K562 (cell line): ENCODE measurements at regions not wholly inside any gene's neighbourhood (a gene's known extent, or its start where the extent isn't known, plus 50 kb on each side); places are given as distances from the start of the nearest gene placed in this dataset.
A peak's percentile ranks its signal among the peaks of the same experiment; 100 is the strongest.

Source experiments
- ATAC-seq: fragments of 200-7000 bp; cut with Tn5 transposase; 3 replicates; pipeline ENCODE4 v1.9.1; 2020; ENCODE audit warnings: moderate library complexity
- BruUV-seq: library from RNA; stranded (reverse); fragments of 400-500 nt; replicated peaks from 2 replicates; lab custom pipeline; 2021; lab: Mats Ljungman, UMichigan
- CTCF ChIA-PET: fragments of 300-600 bp; formaldehyde crosslinking; extraction: SDS; loops from one replicate; lab custom pipeline; 2021; ENCODE audit warnings: low intra/inter-chr PET ratio; lab: Yijun Ruan, JAX
- POLR2A ChIA-PET: fragments of 300-600, 350-650 bp; sonication (Branson Sonifier 250); formaldehyde crosslinking; extraction: SDS; loops from one replicate; lab custom pipeline; 2021; ENCODE audit warnings: antibody characterized with exemption, inconsistent platforms; lab: Yijun Ruan, JAX
- DNase-seq, 4 experiments: peaks; one replicate each; pipeline versions ENCODE4 v3.0.0 to v3.0.0-alpha.2; 2011 to 2018; ENCODE audit warnings: low spot score in 3 of 4, mixed read lengths in 3 of 4; ENCODE audit errors: extremely low read depth in 1 of 4
- FAIRE-seq: peaks from 2 replicates; lab custom pipeline; 2011; peaks lifted over from hg19 to GRCh38; lab: Jason Lieb, UNC
- H2AFZ ChIP-seq: 2 replicates; pipeline ENCODE4 v1.6.0; 2011; ENCODE audit warnings: low read depth, low read length, control low read depth, inconsistent platforms
- H3K27ac ChIP-seq: fragments of 200-600 bp; 3 replicates; pipeline ENCODE4 v1.8.0; 2011; ENCODE audit warnings: low read depth, mild to moderate bottlenecking, control low read depth, inconsistent platforms, low read length, moderate library complexity, mixed read lengths; ENCODE audit errors: extremely low read depth
- H3K27me3 ChIP-seq, 2 experiments: fragments of 300-600 bp in 1 of 2; 2 replicates in 1 of 2; 3 replicates in 1 of 2; pipeline versions ENCODE4 v1.6.0 to v1.8.0; 2011; ENCODE audit warnings: inconsistent platforms in 2 of 2, low read length in 2 of 2, mild to moderate bottlenecking in 1 of 2, mixed read lengths in 1 of 2, moderate library complexity in 1 of 2; ENCODE audit not compliant: control insufficient read depth in 2 of 2, insufficient read depth in 2 of 2
- H3K36me3 ChIP-seq: fragments of 300-600 bp; 3 replicates; pipeline ENCODE4 v1.8.0; 2011; ENCODE audit warnings: mild to moderate bottlenecking, low read length, inconsistent platforms; ENCODE audit not compliant: control insufficient read depth, insufficient read depth
- H3K4me1 ChIP-seq, 2 experiments: fragments of 200-600 bp in 1 of 2; replicated peaks in 1 of 2; 2 replicates in 1 of 2; 3 replicates in 1 of 2; pipeline versions ENCODE4 v1.5.1 to v1.8.0; 2011; ENCODE audit warnings: inconsistent platforms in 2 of 2, low read length in 2 of 2, mild to moderate bottlenecking in 1 of 2, mixed read lengths in 1 of 2, moderate library complexity in 1 of 2; ENCODE audit not compliant: control insufficient read depth in 2 of 2, insufficient read depth in 2 of 2
- H3K4me2 ChIP-seq: 2 replicates; pipeline ENCODE4 v1.6.1; 2011; ENCODE audit warnings: low read length, control low read depth, inconsistent platforms, mixed read lengths; ENCODE audit not compliant: insufficient read depth
- H3K4me3 ChIP-seq: fragments of 200-600 bp; sonication (generic), shearing (Covaris generic); 2 replicates; pipeline ENCODE4 v1.5.1; 2016; ENCODE audit warnings: control low read depth, inconsistent platforms
- H3K79me2 ChIP-seq: fragments of 200-600 bp; 3 replicates; pipeline ENCODE4 v1.8.0; 2011; ENCODE audit warnings: low read length, inconsistent platforms; ENCODE audit not compliant: control insufficient read depth, insufficient read depth
- H3K9ac ChIP-seq, 2 experiments: 2 replicates each; pipeline versions ENCODE4 v1.6.0 to v1.6.1; 2011; ENCODE audit warnings: low read depth in 2 of 2, low read length in 2 of 2, control low read depth in 1 of 2, inconsistent platforms in 1 of 2, mild to moderate bottlenecking in 1 of 2, mixed read lengths in 1 of 2; ENCODE audit not compliant: insufficient read depth in 1 of 2
- H3K9me1 ChIP-seq: one replicate; pipeline ENCODE4 v1.6.0; 2011; ENCODE audit warnings: inconsistent platforms, mild to moderate bottlenecking, low read length, moderate library complexity; ENCODE audit not compliant: control insufficient read depth, insufficient read depth
- H3K9me3 ChIP-seq: replicated peaks from 2 replicates; pipeline ENCODE4 v1.5.1; 2011; ENCODE audit warnings: low read depth, low read length, inconsistent platforms; ENCODE audit not compliant: control insufficient read depth, insufficient read depth
- H4K20me1 ChIP-seq: replicated peaks from 2 replicates; pipeline ENCODE4 v1.6.1; 2011; ENCODE audit warnings: low read length, inconsistent platforms, mixed read lengths; ENCODE audit not compliant: control insufficient read depth, insufficient read depth
- BRD9 ChIP-seq: fragments of 450-650 bp; IDR thresholded peaks from 2 replicates; pipeline ENCODE4 v1.6.1; 2018; ENCODE audit warnings: low read depth; ENCODE audit not compliant: partially characterized antibody
- CBFA2T3 ChIP-seq: fragments of 450-650 bp; IDR thresholded peaks from 2 replicates; pipeline ENCODE4 v1.6.1; 2017
- EGR1 ChIP-seq: fragments of 450-650 bp; conservative IDR thresholded peaks from 2 replicates; pipeline ENCODE4 v1.6.1; 2017; ENCODE audit warnings: mild to moderate bottlenecking
- GABPB1 ChIP-seq: sonication (generic); formaldehyde crosslinking; IDR thresholded peaks from 2 replicates; pipeline ENCODE4 v1.8.0; 2022; ENCODE audit warnings: mild to moderate bottlenecking, missing genetic modification reagents
- KDM1A ChIP-seq, 2 experiments: fragments of 450-650 bp; IDR thresholded peaks; 2 replicates each; pipeline ENCODE4 v1.6.1; 2016; ENCODE audit warnings: mild to moderate bottlenecking in 2 of 2
- RBM25 ChIP-seq: fragments of 200-400 bp; formaldehyde crosslinking; IDR thresholded peaks from 2 replicates; pipeline ENCODE4 v1.6.1; 2018; ENCODE audit warnings: low read length, low read depth, moderate library complexity; ENCODE audit not compliant: severe bottlenecking
- SRSF3 ChIP-seq: fragments of 200-400 bp; formaldehyde crosslinking; IDR thresholded peaks from 2 replicates; pipeline ENCODE4 v1.6.1; 2016; ENCODE audit warnings: mild to moderate bottlenecking, low read length, moderate library complexity; ENCODE audit not compliant: insufficient read depth
- TCF3 ChIP-seq: sonication (generic); formaldehyde crosslinking; IDR thresholded peaks from 2 replicates; pipeline ENCODE4 v1.4.0; 2020; ENCODE audit warnings: mild to moderate bottlenecking, missing genetic modification reagents
- TOE1 ChIP-seq, 2 experiments: fragments of 450-650 bp in 1 of 2; sonication (generic) in 1 of 2; formaldehyde crosslinking in 1 of 2; IDR thresholded peaks; 2 replicates each; pipeline versions ENCODE4 v1.7.1 to v1.8.0; 2016 to 2022; ENCODE audit warnings: borderline replicate concordance in 2 of 2, mild to moderate bottlenecking in 2 of 2, antibody characterized with exemption in 1 of 2, inconsistent platforms in 1 of 2, low read depth in 1 of 2, missing genetic modification reagents in 1 of 2, moderate library complexity in 1 of 2
- ZFPM2 ChIP-seq: fragments of 250-450 bp; sonication (Bioruptor Pico); IDR thresholded peaks from 2 replicates; pipeline ENCODE4 v1.5.1; 2022; ENCODE audit warnings: mild to moderate bottlenecking
- WGBS: fragments of 100-300 bp; shearing (Covaris generic); methylation state at CpG from one replicate; pipeline ENCODE4 v1.1.6; 2016; ENCODE audit warnings: low coverage, mixed read lengths; ENCODE audit not compliant: insufficient coverage; ENCODE audit errors: missing lambda C conversion rate; 5-methylcytosine and 5-hydroxymethylcytosine counted together
- in situ Hi-C: fragments of 300-500 bp; cut with MboI; formaldehyde crosslinking; loops from 4 replicates; pipeline ENCODE4 v1.15.0; 2018; ENCODE audit warnings: inconsistent platforms, mixed read lengths
- intact Hi-C: fragments of 100-400 bp; cut with micrococcal nuclease; formaldehyde crosslinking; loops from 2 replicates; pipeline ENCODE4 v1.14.2; 2022
- TF ChIP-seq, protein P1 (sequence below): sonication (generic); formaldehyde crosslinking; IDR thresholded peaks from 2 replicates; pipeline ENCODE4 v1.8.0; 2022; ENCODE audit warnings: mild to moderate bottlenecking, missing genetic modification reagents
- TF ChIP-seq, protein P2 (sequence below): sonication (generic); formaldehyde crosslinking; IDR thresholded peaks from 2 replicates; pipeline ENCODE4 v1.8.0; 2022; ENCODE audit warnings: mild to moderate bottlenecking, missing genetic modification reagents
- TF ChIP-seq, protein P3 (sequence below): sonication (generic); formaldehyde crosslinking; IDR thresholded peaks from 2 replicates; pipeline ENCODE4 v1.8.0; 2023; ENCODE audit warnings: mild to moderate bottlenecking, missing genetic modification reagents

DNA sequence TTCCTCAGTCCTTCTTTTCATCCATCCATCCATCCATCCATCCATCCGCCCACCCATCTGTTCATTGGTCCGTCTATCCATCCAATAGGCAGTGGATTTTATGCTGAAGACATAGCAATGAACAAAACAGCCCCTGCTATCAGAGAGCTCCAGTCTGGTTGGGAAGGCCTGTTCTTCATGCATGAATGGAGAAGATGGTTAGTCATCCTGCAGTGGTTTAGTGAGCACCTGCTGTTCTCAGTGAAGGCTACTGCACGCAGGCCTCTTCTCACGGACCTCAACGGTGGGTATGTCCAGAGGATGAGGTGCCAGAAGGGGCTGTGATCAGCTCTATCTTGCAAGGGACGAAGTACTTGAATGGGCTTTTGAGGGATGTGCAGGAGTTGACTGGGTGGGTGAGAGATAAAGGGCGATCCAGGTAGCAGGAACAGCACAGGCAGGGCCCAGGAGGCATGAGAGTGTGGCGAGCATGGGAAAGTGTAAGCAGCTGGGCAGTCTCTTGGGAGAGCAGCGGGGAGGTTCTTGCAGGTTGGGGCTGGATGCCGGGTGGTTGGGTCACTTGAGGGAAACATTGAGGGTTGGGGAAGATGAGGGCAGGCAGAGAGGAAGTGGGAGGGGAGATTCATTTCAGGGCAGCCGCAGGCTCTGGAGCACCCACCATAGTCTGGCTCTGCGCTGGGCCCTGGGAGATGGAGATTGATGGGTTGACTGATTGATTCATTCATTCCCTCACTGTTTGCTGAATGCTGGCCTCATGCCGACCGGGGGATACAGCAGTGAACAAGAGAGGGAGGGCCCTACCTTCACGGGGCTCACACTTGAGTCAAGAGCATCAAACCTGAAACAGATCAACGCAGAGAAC, 115.0 kb upstream of the CIBAR2 start:
- TF ChIP-seq ZFPM2 (CRISPR knock-in tag): no peak
- TF ChIP-seq KDM1A (IDR thresholded peaks at IDR 0.05): peak; percentile 45 to 69; a peak in 1 of 4 replicates
- TF ChIP-seq BRD9: no peak
- no peak for TF ChIP-seq TOE1 (IDR thresholded peaks at IDR 0.05; ENCODE audit: borderline replicate concordance)
- TF ChIP-seq TOE1 (CRISPR knock-in tag; IDR thresholded peaks at IDR 0.05; ENCODE audit: borderline replicate concordance, low read depth): peak; percentile 59; the same call in 1 of the 2 replicates
- TF ChIP-seq SRSF3: no peak
- TF ChIP-seq, protein P1, sequence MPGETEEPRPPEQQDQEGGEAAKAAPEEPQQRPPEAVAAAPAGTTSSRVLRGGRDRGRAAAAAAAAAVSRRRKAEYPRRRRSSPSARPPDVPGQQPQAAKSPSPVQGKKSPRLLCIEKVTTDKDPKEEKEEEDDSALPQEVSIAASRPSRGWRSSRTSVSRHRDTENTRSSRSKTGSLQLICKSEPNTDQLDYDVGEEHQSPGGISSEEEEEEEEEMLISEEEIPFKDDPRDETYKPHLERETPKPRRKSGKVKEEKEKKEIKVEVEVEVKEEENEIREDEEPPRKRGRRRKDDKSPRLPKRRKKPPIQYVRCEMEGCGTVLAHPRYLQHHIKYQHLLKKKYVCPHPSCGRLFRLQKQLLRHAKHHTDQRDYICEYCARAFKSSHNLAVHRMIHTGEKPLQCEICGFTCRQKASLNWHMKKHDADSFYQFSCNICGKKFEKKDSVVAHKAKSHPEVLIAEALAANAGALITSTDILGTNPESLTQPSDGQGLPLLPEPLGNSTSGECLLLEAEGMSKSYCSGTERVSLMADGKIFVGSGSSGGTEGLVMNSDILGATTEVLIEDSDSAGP (CRISPR knock-in tag): 0 out of 2 replicates have a peak, but pooled peaks have one; percentile 38
- peak; percentile 26; the same call in 1 of the 2 replicates for TF ChIP-seq GABPB1
- TF ChIP-seq TCF3: peak; percentile 53
- TF ChIP-seq, protein P2, sequence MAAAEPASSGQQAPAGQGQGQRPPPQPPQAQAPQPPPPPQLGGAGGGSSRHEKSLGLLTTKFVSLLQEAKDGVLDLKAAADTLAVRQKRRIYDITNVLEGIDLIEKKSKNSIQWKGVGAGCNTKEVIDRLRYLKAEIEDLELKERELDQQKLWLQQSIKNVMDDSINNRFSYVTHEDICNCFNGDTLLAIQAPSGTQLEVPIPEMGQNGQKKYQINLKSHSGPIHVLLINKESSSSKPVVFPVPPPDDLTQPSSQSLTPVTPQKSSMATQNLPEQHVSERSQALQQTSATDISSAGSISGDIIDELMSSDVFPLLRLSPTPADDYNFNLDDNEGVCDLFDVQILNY (CRISPR knock-in tag): 0 out of 2 replicates have a peak, but pooled peaks have one; percentile 60
- no peak for TF ChIP-seq RBM25
- TF ChIP-seq, protein P3, sequence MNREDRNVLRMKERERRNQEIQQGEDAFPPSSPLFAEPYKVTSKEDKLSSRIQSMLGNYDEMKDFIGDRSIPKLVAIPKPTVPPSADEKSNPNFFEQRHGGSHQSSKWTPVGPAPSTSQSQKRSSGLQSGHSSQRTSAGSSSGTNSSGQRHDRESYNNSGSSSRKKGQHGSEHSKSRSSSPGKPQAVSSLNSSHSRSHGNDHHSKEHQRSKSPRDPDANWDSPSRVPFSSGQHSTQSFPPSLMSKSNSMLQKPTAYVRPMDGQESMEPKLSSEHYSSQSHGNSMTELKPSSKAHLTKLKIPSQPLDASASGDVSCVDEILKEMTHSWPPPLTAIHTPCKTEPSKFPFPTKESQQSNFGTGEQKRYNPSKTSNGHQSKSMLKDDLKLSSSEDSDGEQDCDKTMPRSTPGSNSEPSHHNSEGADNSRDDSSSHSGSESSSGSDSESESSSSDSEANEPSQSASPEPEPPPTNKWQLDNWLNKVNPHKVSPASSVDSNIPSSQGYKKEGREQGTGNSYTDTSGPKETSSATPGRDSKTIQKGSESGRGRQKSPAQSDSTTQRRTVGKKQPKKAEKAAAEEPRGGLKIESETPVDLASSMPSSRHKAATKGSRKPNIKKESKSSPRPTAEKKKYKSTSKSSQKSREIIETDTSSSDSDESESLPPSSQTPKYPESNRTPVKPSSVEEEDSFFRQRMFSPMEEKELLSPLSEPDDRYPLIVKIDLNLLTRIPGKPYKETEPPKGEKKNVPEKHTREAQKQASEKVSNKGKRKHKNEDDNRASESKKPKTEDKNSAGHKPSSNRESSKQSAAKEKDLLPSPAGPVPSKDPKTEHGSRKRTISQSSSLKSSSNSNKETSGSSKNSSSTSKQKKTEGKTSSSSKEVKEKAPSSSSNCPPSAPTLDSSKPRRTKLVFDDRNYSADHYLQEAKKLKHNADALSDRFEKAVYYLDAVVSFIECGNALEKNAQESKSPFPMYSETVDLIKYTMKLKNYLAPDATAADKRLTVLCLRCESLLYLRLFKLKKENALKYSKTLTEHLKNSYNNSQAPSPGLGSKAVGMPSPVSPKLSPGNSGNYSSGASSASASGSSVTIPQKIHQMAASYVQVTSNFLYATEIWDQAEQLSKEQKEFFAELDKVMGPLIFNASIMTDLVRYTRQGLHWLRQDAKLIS (CRISPR knock-in tag): 0 out of 2 replicates have a peak, but pooled peaks have one; percentile 37
- TF ChIP-seq EGR1: peak; percentile 55
- peak; percentile 59 for TF ChIP-seq CBFA2T3
- in situ Hi-C loops: no loop called here
- ChIA-PET POLR2A (interaction anchor here (0.5 to 1.8 kb wide), 4 partner anchors 7 to 16 kb away, joined by 3 to 6 read pairs (median 3); no protein-coding TSS in a partner anchor), CTCF (no interaction called here)
- Histone ChIP-seq H3K27me3 (no peaks in the 10 kb centered on the region), H3K4me1 (peaks cover 10 to 28% of the 10 kb centered on the region in 2 experiments), H2AFZ (no peak overlapping the region), H3K36me3 (no peaks in the 10 kb centered on the region; the same call in 2 of the 3 replicates), H3K79me2 (no peaks in the 10 kb centered on the region; the same call in 2 of the 3 replicates), H3K27ac (no peak overlapping the region), H3K4me3 (no peak overlapping the region), H4K20me1 (peaks cover 34% of the 10 kb centered on the region), H3K9me1 (no peaks in the 10 kb centered on the region), H3K9me3 (no peaks in the 10 kb centered on the region), H3K4me2 (no peak overlapping the region), H3K9ac (peak overlapping the region in 1 of 2 experiments; percentile 85; a peak in 2 of 4 replicates)
- WGBS: 58% methylated on average over 16 of the region's 16 CpGs
- intact Hi-C loops: no loop called here
- ATAC-seq: peak; percentile 26; the same call in 2 of the 3 replicates
- no TSS peak for BruUV-seq
- FAIRE-seq: peak; percentile 6
- no peak for DNase-seq
